ENCODE measurements at regions not wholly inside any gene's neighbourhood (a gene's known extent, or its start where the extent isn't known, plus 50 kb on each side); places are given as distances from the start of the nearest gene placed in this dataset.

DNA sequence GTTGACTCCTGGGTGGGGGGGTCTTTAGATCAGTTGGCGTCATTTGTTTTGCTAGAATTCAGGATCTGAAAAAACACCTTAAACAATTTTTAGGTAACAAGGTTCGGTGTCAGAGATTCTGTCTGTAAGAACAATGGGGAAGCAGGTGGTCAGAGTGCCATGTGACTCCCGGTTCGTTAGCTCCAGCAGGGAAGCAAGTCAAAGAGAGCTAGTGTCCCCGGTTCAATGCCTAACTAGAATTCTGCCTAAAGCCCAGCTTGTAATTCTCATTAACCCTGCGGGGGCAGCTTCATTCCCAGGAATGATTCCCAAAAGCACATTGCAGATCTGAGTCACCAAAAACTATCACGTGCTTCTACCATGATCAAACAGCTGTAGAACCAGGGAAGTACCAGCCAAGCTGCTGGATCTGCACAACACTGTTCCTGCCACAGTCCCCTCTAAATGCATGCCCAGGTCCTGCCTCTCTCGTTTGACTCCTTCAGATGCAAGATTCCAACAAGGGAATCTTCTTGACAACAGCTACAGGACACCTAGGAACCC, 664.3 kb upstream of the CELF2 start:
- Histone ChIP-seq H3K4me1 (no peaks in the 10 kb centered on the region), H3K9me3 (no peaks in the 10 kb centered on the region), H3K27ac (no peak overlapping the region), H3K4me3 (replicated peaks in 1 of 3) (no peak overlapping the region), H3K36me3 (no peaks in the 10 kb centered on the region), H3K27me3 (no peaks in the 10 kb centered on the region)
- no peak for TF ChIP-seq POLR2A (IDR thresholded peaks at IDR 0.05)
- TF ChIP-seq, protein P1, sequence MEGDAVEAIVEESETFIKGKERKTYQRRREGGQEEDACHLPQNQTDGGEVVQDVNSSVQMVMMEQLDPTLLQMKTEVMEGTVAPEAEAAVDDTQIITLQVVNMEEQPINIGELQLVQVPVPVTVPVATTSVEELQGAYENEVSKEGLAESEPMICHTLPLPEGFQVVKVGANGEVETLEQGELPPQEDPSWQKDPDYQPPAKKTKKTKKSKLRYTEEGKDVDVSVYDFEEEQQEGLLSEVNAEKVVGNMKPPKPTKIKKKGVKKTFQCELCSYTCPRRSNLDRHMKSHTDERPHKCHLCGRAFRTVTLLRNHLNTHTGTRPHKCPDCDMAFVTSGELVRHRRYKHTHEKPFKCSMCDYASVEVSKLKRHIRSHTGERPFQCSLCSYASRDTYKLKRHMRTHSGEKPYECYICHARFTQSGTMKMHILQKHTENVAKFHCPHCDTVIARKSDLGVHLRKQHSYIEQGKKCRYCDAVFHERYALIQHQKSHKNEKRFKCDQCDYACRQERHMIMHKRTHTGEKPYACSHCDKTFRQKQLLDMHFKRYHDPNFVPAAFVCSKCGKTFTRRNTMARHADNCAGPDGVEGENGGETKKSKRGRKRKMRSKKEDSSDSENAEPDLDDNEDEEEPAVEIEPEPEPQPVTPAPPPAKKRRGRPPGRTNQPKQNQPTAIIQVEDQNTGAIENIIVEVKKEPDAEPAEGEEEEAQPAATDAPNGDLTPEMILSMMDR (IDR thresholded peaks at IDR 0.05), result no peak
- no peak for DNase-seq
- 51% methylated on average over 8 of the region's 8 CpGs for WGBS, 2 donors
- intact Hi-C loops (cut with DNase I), result no loop called here

DNA sequence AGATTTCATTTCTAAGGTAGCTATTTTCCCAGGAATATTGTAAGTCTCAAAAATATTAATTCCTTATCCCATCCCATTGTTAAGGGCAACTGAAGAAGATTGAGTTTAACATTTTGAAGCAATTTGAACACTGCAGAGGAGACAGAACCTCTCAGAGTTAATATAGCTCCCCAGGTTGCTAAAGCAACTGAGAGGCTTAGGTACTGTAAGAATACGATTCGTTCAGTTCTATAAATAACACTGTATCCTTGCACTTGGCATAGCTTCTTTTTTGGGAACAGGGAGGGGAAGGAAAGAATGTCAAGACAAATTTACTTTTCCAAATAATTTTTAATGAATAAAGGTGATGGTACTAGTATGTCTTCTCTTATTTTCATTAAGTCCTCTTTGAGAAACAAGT, 658.4 kb upstream of the CELF2 start:
- H3K27me3 ChIP-seq, result no peaks in the 10 kb centered on the region
- no peak overlapping the region for H3K4me3 ChIP-seq (replicated peaks in 1 of 3)
- TF ChIP-seq, protein P1 (IDR thresholded peaks at IDR 0.05), result no peak
- TF ChIP-seq POLR2A (IDR thresholded peaks at IDR 0.05), result no peak
- no peaks in the 10 kb centered on the region for H3K4me1 ChIP-seq
- 39 to 56% methylated on average over 2 of the region's 2 CpGs for WGBS, 2 donors
- H3K36me3 ChIP-seq, result no peaks in the 10 kb centered on the region
- H3K27ac ChIP-seq, result no peak overlapping the region
- intact Hi-C loops (cut with DNase I), result no loop called here
- H3K9me3 ChIP-seq, result no peaks in the 10 kb centered on the region
- DNase-seq, result no peak

DNA sequence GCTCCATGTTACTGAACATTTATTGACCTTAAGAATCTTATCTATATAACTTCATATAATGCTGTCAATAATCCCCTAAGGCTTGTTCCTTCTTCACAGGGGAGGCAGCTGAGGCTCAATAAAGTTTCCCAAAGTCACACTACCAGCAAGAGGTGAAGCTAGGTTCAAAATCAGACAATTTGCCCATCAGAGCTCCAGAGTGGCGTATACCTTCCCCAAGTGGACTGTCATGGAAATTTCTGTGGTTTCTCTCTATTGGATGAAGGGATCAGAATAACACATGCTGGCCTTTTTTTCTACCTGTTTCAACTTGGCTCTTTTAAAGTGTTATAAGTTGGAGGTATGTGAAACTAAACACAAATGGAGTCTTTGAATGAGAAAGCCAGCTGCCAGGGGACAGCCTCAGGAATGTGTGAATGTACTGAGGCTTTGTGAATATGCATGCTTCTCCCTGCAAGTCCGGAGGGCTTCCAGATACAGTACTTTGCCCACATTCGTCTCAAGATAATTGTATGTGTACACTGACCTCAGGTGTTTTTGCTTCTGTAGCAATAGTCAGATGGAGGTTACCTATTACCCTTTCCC, 656.3 kb upstream of the CELF2 start:
- 59 to 62% methylated on average over 3 of the region's 3 CpGs for WGBS, 2 donors
- no peaks in the 10 kb centered on the region for H3K36me3 ChIP-seq
- intact Hi-C loops (cut with DNase I), result no loop called here

DNA sequence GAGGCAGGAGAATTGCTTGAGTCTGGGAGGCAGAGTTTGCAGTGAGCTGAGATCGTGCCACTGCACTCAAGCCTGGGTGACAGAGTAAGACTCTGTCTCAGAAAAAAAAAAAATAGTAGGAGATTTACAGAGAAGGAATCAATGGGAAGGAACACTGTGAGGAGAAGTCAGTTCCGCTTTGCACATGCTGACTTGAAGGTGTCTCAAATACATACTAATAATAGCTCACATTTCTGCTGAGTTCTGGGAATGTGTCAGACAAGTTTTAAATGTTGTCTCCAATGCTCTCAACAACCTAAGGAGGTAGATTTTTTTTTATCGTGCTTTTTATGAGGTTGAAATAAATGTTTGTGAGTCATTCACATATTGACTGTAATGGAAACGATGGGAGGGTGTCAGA, 654.9 kb upstream of the CELF2 start:
- WGBS, 2 donors, result 87 to 88% methylated on average over 4 of the region's 4 CpGs
- no peaks in the 10 kb centered on the region for H3K9me3 ChIP-seq
- no peak for DNase-seq
- no peak overlapping the region for H3K27ac ChIP-seq
- H3K27me3 ChIP-seq, result no peaks in the 10 kb centered on the region
- no peaks in the 10 kb centered on the region for H3K36me3 ChIP-seq
- H3K4me3 ChIP-seq (replicated peaks in 1 of 3), result no peak overlapping the region
- TF ChIP-seq, protein P1 (IDR thresholded peaks at IDR 0.05), result no peak
- no peak for TF ChIP-seq POLR2A (IDR thresholded peaks at IDR 0.05)
- no peaks in the 10 kb centered on the region for H3K4me1 ChIP-seq
- intact Hi-C loops (cut with DNase I), result no loop called here

More for the DNA sequence above, 656.3 kb upstream of the CELF2 start:
- DNase-seq, result no peak
- Histone ChIP-seq H3K27ac (no peak overlapping the region), H3K4me1 (no peaks in the 10 kb centered on the region), H3K4me3 (replicated peaks in 1 of 3) (no peak overlapping the region), H3K9me3 (no peaks in the 10 kb centered on the region), H3K27me3 (no peaks in the 10 kb centered on the region)
- no peak for TF ChIP-seq POLR2A (IDR thresholded peaks at IDR 0.05)
- TF ChIP-seq, protein P1 (IDR thresholded peaks at IDR 0.05), result no peak

DNA sequence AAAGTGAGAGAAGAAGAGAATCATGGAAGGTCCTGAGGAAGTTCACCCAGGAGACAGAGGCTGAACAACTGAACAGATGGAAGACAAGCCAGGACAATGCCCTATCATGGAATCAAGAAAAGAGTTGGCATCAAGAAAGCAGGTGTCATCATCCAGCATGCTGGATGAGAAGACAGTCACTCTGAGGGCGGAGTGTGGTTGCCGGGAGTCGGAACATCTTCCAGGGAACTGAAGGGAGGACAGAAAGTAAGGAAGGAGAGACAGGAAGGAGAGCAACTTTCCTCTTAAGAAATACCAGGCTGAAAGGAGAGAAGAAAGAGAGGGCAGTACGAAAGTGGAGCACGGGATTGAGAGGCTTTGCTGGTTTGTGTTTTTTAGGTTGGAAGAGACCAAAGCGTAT, 654.5 kb upstream of the CELF2 start:
- no peaks in the 10 kb centered on the region for H3K27me3 ChIP-seq
- no peak overlapping the region for H3K27ac ChIP-seq
- DNase-seq, result no peak
- no peaks in the 10 kb centered on the region for H3K4me1 ChIP-seq
- TF ChIP-seq POLR2A (IDR thresholded peaks at IDR 0.05), result no peak
- TF ChIP-seq, protein P1 (IDR thresholded peaks at IDR 0.05), result no peak
- H3K9me3 ChIP-seq, result no peaks in the 10 kb centered on the region
- H3K36me3 ChIP-seq, result no peaks in the 10 kb centered on the region
- WGBS, 2 donors, result 81 to 82% methylated on average over 6 of the region's 6 CpGs
- H3K4me3 ChIP-seq (replicated peaks in 1 of 3), result no peak overlapping the region
- intact Hi-C loops (cut with DNase I), result no loop called here

Data from thyroid gland (tissue), 4 donors.